ENCODE measurements at regions not wholly inside any gene's neighbourhood (a gene's known extent, or its start where the extent isn't known, plus 50 kb on each side); places are given as distances from the start of the nearest gene placed in this dataset.

DNA sequence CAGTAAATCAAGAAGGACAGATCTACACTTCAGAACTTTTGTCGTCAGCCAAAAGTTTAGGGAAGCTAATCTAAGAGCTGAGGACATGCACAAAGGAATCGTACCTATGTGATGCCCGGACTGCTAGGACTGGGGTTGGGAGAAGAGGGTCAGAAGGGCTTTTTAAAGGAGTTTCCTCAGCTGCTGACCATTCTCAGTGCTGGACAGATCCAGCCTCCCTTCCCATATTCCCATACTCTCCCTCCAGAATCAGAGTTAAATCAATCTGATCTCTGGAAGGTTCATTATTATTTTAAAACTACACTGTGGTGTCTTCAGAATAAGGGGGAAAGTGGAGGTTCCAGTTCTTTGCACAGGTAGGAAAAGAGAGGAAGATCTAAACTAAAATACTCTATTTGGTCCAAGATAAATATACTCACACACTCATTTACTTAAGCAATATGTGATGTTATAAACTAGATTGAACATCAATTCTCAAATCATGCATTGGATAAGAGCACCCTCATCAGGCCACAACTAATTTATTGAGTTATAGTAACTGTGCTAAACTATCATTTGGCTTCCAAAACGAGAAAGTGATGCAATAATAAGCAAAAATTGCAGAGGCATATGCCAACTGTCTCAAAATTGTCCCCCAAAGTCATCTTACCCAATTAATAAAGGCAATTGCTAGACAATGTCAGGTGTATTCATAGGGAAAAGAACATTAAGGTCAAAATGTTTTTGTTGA, 124.7 kb downstream of the HNRNPD start:
- TF ChIP-seq, protein P1, sequence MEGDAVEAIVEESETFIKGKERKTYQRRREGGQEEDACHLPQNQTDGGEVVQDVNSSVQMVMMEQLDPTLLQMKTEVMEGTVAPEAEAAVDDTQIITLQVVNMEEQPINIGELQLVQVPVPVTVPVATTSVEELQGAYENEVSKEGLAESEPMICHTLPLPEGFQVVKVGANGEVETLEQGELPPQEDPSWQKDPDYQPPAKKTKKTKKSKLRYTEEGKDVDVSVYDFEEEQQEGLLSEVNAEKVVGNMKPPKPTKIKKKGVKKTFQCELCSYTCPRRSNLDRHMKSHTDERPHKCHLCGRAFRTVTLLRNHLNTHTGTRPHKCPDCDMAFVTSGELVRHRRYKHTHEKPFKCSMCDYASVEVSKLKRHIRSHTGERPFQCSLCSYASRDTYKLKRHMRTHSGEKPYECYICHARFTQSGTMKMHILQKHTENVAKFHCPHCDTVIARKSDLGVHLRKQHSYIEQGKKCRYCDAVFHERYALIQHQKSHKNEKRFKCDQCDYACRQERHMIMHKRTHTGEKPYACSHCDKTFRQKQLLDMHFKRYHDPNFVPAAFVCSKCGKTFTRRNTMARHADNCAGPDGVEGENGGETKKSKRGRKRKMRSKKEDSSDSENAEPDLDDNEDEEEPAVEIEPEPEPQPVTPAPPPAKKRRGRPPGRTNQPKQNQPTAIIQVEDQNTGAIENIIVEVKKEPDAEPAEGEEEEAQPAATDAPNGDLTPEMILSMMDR (IDR thresholded peaks at IDR 0.05): no peak

DNA sequence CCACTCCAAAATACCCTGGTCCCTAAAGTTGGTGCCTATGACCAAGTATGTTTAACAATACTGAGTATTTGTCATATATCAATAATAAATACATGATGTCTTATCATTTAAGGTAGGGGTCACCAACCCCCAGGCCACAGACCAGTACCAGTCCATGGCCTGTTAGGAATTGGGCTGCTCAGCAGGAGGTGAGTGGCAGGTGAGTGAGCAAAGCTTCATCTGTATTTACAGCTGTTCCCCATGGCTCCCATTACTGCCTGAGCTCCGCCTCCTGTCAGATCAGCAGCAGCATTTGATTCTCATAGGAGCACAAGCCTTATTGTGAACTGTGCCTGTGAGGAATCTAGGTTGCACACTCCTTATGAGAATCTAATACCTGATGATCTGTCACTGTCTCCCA, 126.2 kb downstream of the HNRNPD start:
- TF ChIP-seq, protein P1 (IDR thresholded peaks at IDR 0.05): no peak

DNA sequence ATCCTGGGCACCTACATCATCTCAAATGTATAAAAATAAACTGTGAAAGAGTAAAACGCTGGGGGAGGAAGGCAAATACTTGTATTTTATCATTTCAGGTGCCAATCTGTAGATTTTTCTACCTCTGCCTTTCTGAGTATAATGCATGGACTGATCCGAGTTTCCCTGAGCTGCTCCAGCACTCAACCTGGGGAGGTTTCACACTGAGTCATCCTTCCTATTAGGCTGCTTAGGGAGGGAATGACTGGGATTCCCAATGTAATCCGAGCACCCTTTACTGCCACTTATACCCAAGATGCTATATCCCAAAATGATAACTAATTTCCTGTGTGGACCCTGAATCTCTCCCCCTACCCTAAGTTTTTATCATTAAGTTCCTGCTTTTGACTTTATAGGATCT, 126.6 kb downstream of the HNRNPD start:
- TF ChIP-seq, protein P1 (IDR thresholded peaks at IDR 0.05): no peak

DNA sequence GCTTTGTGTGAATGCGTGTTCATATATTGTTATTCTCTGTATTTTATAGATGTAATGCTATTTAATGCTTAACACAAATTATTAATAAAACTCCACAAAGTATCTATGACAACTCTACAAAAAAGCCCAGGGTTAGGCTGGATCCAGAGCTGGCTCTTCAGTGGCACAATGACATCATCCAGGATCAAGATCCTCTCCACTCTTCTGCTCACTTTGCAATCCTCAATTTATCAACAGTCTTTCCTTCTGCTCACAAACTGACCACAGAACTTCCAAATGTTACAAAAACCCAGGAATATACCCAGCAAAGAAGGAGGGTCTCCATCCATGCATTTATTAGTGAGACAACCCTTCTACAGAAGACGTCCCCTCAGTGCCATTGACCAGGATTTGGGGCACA, 132.3 kb downstream of the HNRNPD start:
- TF ChIP-seq, protein P1 (IDR thresholded peaks at IDR 0.05): no peak

DNA sequence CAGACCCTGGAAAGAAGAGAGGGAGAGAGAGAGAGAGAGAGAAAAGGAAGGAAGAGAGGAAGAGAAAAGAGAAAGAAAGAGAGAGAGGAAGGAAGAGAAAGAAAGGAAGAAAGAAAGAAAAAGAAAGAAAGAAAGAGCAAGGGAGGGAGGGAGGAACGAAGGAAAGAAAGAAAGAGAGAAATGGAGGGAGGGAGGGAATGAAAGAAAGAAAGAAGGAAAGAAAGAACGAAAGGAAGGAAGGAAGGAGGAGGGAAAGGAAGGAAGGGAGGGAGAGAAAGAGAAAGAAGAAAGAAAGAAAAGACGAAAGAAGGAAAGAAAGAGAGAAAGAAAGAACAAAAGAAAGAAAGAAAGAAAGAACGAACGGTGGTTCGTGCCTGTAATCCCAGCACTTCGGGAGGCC, 133.4 kb downstream of the HNRNPD start:
- TF ChIP-seq, protein P1 (IDR thresholded peaks at IDR 0.05): no peak

DNA sequence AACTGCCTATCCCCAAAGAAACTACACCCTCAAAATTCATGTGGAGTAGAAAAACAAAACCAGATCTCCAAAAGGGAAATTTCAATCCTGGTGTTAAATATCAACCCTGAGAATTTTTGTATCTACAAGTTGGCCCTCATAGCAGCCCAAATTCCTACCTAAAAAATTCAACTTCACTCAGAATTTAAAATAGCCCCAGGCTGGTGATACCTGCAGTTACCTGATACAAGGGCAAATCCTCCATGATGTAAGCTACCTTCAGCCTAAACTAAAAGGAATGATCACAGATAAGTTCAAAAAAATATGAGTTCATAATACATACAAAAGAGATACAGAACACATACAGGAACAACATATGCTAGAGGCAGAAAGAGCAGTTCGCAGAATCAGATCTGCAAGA, 138.4 kb downstream of the HNRNPD start:
- TF ChIP-seq, protein P1 (IDR thresholded peaks at IDR 0.05): no peak

DNA sequence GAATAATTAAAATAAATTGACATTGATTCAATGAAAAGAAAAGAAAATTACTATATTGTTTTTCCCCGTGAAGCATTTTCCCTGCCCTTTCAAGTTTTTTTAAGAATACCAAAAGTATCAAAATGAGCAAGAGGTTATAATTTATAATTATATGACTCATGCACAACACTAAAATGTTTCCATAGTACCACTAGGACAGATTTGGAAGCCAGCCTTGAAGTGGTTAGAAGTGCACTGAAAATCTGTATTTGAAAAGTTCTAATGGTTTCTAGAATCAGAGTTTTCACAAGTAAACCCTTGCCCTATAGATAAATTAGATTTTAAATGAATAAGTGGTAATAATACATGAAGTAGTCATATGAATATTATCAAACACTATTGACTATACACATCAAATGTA, 140.9 kb downstream of the HNRNPD start:
- TF ChIP-seq, protein P1 (IDR thresholded peaks at IDR 0.05): no peak

DNA sequence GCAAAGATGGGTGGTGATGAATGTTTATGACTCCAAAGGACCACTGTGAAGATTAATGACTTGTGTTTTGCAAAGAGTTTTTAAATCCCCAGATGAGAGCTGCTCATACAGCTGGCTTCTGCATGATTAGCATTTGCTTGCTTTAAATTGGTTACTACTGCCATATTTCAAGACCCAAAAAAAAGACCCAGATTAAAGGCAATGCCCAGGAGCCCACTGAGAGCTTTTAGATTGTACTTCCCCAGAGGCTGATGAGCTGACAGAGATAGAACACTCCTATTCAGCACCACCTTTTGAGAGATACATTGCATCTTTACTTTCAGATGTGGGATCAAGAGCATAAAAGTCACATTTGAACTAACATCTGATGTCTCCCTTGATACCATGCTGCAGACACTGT, 142.0 kb downstream of the HNRNPD start:
- TF ChIP-seq, protein P1 (IDR thresholded peaks at IDR 0.05): no peak
